Suprapubic skin (tissue), 3 donors: ENCODE measurements at regions not wholly inside any gene's neighbourhood (a gene's known extent, or its start where the extent isn't known, plus 50 kb on each side); places are given as distances from the start of the nearest gene placed in this dataset.

Experiments used
- EP300 ChIP-seq: sonication (generic); formaldehyde crosslinking; IDR thresholded peaks from one replicate; pipeline ENCODE4 v1.6.1; 2017; ENCODE audit warnings: antibody characterized with exemption
- POLR2A ChIP-seq, 2 donors: fragments of 450-650 bp; IDR thresholded peaks; one replicate each; pipeline ENCODE4 v1.6.1; 2017; ENCODE audit warnings: antibody characterized with exemption in 2 of 2, mild to moderate bottlenecking in 2 of 2, moderate library complexity in 2 of 2
- TF ChIP-seq, protein P1 (sequence below), 2 donors: fragments of 200-600 bp in 1 of 2; fragments of 450-650 bp in 1 of 2; sonication (generic) in 1 of 2; IDR thresholded peaks; one replicate each; pipeline ENCODE4 v1.5.1; 2016 to 2019; ENCODE audit warnings: antibody characterized with exemption in 2 of 2, mild to moderate bottlenecking in 1 of 2, moderate library complexity in 1 of 2

GRCh38 chr1:69400128-69400527, 167.6 kb upstream of the LRRC7 start:
- TF ChIP-seq EP300 (no peak), POLR2A (IDR thresholded peaks at IDR 0.05) (no peak)
- TF ChIP-seq, protein P1, sequence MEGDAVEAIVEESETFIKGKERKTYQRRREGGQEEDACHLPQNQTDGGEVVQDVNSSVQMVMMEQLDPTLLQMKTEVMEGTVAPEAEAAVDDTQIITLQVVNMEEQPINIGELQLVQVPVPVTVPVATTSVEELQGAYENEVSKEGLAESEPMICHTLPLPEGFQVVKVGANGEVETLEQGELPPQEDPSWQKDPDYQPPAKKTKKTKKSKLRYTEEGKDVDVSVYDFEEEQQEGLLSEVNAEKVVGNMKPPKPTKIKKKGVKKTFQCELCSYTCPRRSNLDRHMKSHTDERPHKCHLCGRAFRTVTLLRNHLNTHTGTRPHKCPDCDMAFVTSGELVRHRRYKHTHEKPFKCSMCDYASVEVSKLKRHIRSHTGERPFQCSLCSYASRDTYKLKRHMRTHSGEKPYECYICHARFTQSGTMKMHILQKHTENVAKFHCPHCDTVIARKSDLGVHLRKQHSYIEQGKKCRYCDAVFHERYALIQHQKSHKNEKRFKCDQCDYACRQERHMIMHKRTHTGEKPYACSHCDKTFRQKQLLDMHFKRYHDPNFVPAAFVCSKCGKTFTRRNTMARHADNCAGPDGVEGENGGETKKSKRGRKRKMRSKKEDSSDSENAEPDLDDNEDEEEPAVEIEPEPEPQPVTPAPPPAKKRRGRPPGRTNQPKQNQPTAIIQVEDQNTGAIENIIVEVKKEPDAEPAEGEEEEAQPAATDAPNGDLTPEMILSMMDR (IDR thresholded peaks at IDR 0.05): no peak
